ENCODE measurements at regions not wholly inside any gene's neighbourhood (a gene's known extent, or its start where the extent isn't known, plus 50 kb on each side); places are given as distances from the start of the nearest gene placed in this dataset.

GRCh38 chr14:98638366-98638765, 633.6 kb downstream of the BCL11B start:
- TF ChIP-seq, protein P1, sequence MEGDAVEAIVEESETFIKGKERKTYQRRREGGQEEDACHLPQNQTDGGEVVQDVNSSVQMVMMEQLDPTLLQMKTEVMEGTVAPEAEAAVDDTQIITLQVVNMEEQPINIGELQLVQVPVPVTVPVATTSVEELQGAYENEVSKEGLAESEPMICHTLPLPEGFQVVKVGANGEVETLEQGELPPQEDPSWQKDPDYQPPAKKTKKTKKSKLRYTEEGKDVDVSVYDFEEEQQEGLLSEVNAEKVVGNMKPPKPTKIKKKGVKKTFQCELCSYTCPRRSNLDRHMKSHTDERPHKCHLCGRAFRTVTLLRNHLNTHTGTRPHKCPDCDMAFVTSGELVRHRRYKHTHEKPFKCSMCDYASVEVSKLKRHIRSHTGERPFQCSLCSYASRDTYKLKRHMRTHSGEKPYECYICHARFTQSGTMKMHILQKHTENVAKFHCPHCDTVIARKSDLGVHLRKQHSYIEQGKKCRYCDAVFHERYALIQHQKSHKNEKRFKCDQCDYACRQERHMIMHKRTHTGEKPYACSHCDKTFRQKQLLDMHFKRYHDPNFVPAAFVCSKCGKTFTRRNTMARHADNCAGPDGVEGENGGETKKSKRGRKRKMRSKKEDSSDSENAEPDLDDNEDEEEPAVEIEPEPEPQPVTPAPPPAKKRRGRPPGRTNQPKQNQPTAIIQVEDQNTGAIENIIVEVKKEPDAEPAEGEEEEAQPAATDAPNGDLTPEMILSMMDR (IDR thresholded peaks at IDR 0.05; ENCODE audit: insufficient read depth, low read length) = no peak
- no peak for TF ChIP-seq POLR2AphosphoS5 (IDR thresholded peaks at IDR 0.05; ENCODE audit: low read depth)
- TF ChIP-seq, protein P2, sequence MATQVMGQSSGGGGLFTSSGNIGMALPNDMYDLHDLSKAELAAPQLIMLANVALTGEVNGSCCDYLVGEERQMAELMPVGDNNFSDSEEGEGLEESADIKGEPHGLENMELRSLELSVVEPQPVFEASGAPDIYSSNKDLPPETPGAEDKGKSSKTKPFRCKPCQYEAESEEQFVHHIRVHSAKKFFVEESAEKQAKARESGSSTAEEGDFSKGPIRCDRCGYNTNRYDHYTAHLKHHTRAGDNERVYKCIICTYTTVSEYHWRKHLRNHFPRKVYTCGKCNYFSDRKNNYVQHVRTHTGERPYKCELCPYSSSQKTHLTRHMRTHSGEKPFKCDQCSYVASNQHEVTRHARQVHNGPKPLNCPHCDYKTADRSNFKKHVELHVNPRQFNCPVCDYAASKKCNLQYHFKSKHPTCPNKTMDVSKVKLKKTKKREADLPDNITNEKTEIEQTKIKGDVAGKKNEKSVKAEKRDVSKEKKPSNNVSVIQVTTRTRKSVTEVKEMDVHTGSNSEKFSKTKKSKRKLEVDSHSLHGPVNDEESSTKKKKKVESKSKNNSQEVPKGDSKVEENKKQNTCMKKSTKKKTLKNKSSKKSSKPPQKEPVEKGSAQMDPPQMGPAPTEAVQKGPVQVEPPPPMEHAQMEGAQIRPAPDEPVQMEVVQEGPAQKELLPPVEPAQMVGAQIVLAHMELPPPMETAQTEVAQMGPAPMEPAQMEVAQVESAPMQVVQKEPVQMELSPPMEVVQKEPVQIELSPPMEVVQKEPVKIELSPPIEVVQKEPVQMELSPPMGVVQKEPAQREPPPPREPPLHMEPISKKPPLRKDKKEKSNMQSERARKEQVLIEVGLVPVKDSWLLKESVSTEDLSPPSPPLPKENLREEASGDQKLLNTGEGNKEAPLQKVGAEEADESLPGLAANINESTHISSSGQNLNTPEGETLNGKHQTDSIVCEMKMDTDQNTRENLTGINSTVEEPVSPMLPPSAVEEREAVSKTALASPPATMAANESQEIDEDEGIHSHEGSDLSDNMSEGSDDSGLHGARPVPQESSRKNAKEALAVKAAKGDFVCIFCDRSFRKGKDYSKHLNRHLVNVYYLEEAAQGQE (IDR thresholded peaks at IDR 0.05; ENCODE audit: insufficient replicate concordance, low read depth) = no peak
- TF ChIP-seq GABPA (IDR thresholded peaks at IDR 0.05; ENCODE audit: low read depth) = no peak
